GM12878 (cell line): ENCODE measurements at regions not wholly inside any gene's neighbourhood (a gene's known extent, or its start where the extent isn't known, plus 50 kb on each side); places are given as distances from the start of the nearest gene placed in this dataset.

Experiments used
- ATAC-seq: fragments of 200-7000 bp; cut with Tn5 transposase; 3 replicates; pipeline ENCODE4 v1.9.1; 2020; ENCODE audit warnings: mild to moderate bottlenecking, moderate library complexity
- BruUV-seq: library from RNA; stranded (reverse); fragments of 400-500 nt; replicated peaks from 2 replicates; lab custom pipeline; 2021; lab: Mats Ljungman, UMichigan
- CTCF ChIA-PET: fragments of 300-600 bp; sonication (Branson Sonifier 250); formaldehyde crosslinking; extraction: SDS; loops from one replicate; lab custom pipeline; 2021; ENCODE audit warnings: inconsistent platforms; lab: Yijun Ruan, JAX
- POLR2A ChIA-PET: fragments of 350-600 bp; formaldehyde crosslinking; extraction: SDS; loops from one replicate; lab custom pipeline; 2021; ENCODE audit warnings: inconsistent platforms; lab: Charles Lee
- RAD21 ChIA-PET: fragments of 300-600 bp; sonication (Branson Sonifier 250); formaldehyde crosslinking; loops from one replicate; lab custom pipeline; 2023; ENCODE audit warnings: antibody characterized with exemption; ENCODE audit not compliant: unreplicated experiment; lab: Charles Lee
- SMC1A ChIA-PET: fragments of 300-600 bp; sonication (Branson Sonifier 250); formaldehyde crosslinking; loops from one replicate; lab custom pipeline; 2023; ENCODE audit not compliant: unreplicated experiment, uncharacterized antibody; lab: Charles Lee
- DNase-seq: peaks from one replicate; pipeline ENCODE4 v3.0.0-alpha.2; 2011; ENCODE audit warnings: low read depth, low spot score
- FAIRE-seq: peaks from 3 replicates; lab custom pipeline; 2011; peaks lifted over from hg19 to GRCh38; lab: Jason Lieb, UNC
- H2AFZ ChIP-seq: 2 replicates; pipeline ENCODE4 v1.6.0; 2011; ENCODE audit warnings: low read depth, low read length, control low read depth; ENCODE audit not compliant: control insufficient read depth
- H3K27ac ChIP-seq: 2 replicates; pipeline ENCODE4 v1.5.1; 2011; ENCODE audit warnings: control low read depth; ENCODE audit not compliant: control insufficient read depth, insufficient read depth
- H3K27me3 ChIP-seq, 2 experiments: replicated peaks in 1 of 2; 2 replicates each; pipeline versions ENCODE4 v1.6.0 to v1.6.1; 2011; ENCODE audit warnings: low read length in 1 of 2; ENCODE audit not compliant: control insufficient read depth in 2 of 2, insufficient read depth in 2 of 2
- H3K36me3 ChIP-seq, 2 experiments: 2 replicates each; pipeline ENCODE4 v1.5.1; 2011; ENCODE audit warnings: low read length in 1 of 2; ENCODE audit not compliant: control insufficient read depth in 2 of 2, insufficient read depth in 2 of 2
- H3K4me1 ChIP-seq: 2 replicates; pipeline ENCODE4 v1.6.1; 2011; ENCODE audit warnings: mild to moderate bottlenecking, low read length, moderate library complexity, mixed read lengths; ENCODE audit not compliant: control insufficient read depth, insufficient read depth
- H3K4me2 ChIP-seq: 2 replicates; pipeline ENCODE4 v1.6.0; 2011; ENCODE audit warnings: control low read depth; ENCODE audit not compliant: control insufficient read depth, insufficient read depth
- H3K4me3 ChIP-seq: fragments of 200-600 bp; sonication (generic); 2 replicates; pipeline ENCODE4 v1.5.1; 2016
- H3K79me2 ChIP-seq: 2 replicates; pipeline ENCODE4 v1.6.0; 2011; ENCODE audit warnings: low read length; ENCODE audit not compliant: control insufficient read depth, insufficient read depth
- H3K9ac ChIP-seq: 2 replicates; pipeline ENCODE4 v1.8.0; 2011; ENCODE audit warnings: low read length, control low read depth, mixed read lengths; ENCODE audit not compliant: control insufficient read depth, insufficient read depth
- H3K9me3 ChIP-seq: replicated peaks from 3 replicates; pipeline ENCODE4 v1.5.1; 2011; ENCODE audit warnings: mild to moderate bottlenecking, low read length; ENCODE audit not compliant: control insufficient read depth, insufficient read depth
- H4K20me1 ChIP-seq: 2 replicates; pipeline ENCODE4 v1.6.0; 2011; ENCODE audit not compliant: control insufficient read depth, insufficient read depth
- CTCF ChIP-seq, 3 experiments: IDR thresholded peaks in 2 of 3; conservative IDR thresholded peaks in 1 of 3; 2 replicates each; pipeline ENCODE4 v1.5.1; 2011; ENCODE audit warnings: low read depth in 3 of 3, low read length in 3 of 3, mild to moderate bottlenecking in 3 of 3, control low read depth in 2 of 3, moderate library complexity in 2 of 3, inconsistent platforms in 1 of 3, mixed read lengths in 1 of 3; ENCODE audit not compliant: control insufficient read depth in 2 of 3, insufficient read depth in 1 of 3; ENCODE audit errors: extremely low read depth in 1 of 3
- GATAD2B ChIP-seq: fragments of 450-650 bp; conservative IDR thresholded peaks from 2 replicates; pipeline ENCODE4 v1.6.1; 2017; ENCODE audit warnings: low read depth, mild to moderate bottlenecking, moderate library complexity
- IRF4 ChIP-seq: IDR thresholded peaks from 2 replicates; pipeline ENCODE4 v1.6.1; 2011; ENCODE audit warnings: low read depth, low read length
- KDM1A ChIP-seq: fragments of 200-600 bp; sonication (generic); IDR thresholded peaks from 2 replicates; pipeline ENCODE4 v1.6.1; 2016; ENCODE audit warnings: borderline replicate concordance
- KLF5 ChIP-seq: fragments of 450-650 bp; IDR thresholded peaks from 2 replicates; pipeline ENCODE4 v1.6.1; 2014; ENCODE audit warnings: mild to moderate bottlenecking; ENCODE audit not compliant: partially characterized antibody
- POLR2A ChIP-seq: IDR thresholded peaks from 2 replicates; pipeline ENCODE4 v1.6.1; 2011; ENCODE audit warnings: low read depth, mild to moderate bottlenecking, low read length
- RB1 ChIP-seq: fragments of 450-650 bp; formaldehyde crosslinking; IDR thresholded peaks from 2 replicates; pipeline ENCODE4 v1.6.1; 2017; ENCODE audit warnings: mild to moderate bottlenecking, borderline replicate concordance
- ZNF207 ChIP-seq: fragments of 450-650 bp; IDR thresholded peaks from 2 replicates; pipeline ENCODE4 v1.6.1; 2014; ENCODE audit warnings: antibody characterized with exemption, mild to moderate bottlenecking, borderline replicate concordance
- ZNF687 ChIP-seq: fragments of 450-650 bp; IDR thresholded peaks from 2 replicates; pipeline ENCODE4 v1.6.1; 2017; ENCODE audit warnings: mild to moderate bottlenecking, moderate library complexity
- ZSCAN29 ChIP-seq: fragments of 450-650 bp; IDR thresholded peaks from 2 replicates; pipeline ENCODE4 v1.6.1; 2017; ENCODE audit warnings: mild to moderate bottlenecking, moderate library complexity
- WGBS: methylation state at CpG from one replicate; pipeline ENCODE4 v1.1.6; 2016; ENCODE audit warnings: low lambda C conversion rate; ENCODE audit not compliant: insufficient replicate concordance, insufficient coverage; ENCODE audit errors: missing lambda C conversion rate; 5-methylcytosine and 5-hydroxymethylcytosine counted together
- in situ Hi-C: fragments of 300-500 bp; cut with MboI; formaldehyde crosslinking; loops from 9 replicates; pipeline ENCODE4 v1.14.3; 2018; ENCODE audit warnings: mixed read lengths
- intact Hi-C: fragments of 100-400 bp; cut with micrococcal nuclease; formaldehyde crosslinking; loops from one replicate; pipeline ENCODE4 v1.14.2; 2022; ENCODE audit not compliant: unreplicated experiment
- TF ChIP-seq, protein P1 (sequence below): IDR thresholded peaks from 2 replicates; pipeline ENCODE4 v1.6.1; 2012; ENCODE audit warnings: improper control_type of control experiment, low read depth, low read length; ENCODE audit not compliant: insufficient replicate concordance

- TF ChIP-seq, protein P1, sequence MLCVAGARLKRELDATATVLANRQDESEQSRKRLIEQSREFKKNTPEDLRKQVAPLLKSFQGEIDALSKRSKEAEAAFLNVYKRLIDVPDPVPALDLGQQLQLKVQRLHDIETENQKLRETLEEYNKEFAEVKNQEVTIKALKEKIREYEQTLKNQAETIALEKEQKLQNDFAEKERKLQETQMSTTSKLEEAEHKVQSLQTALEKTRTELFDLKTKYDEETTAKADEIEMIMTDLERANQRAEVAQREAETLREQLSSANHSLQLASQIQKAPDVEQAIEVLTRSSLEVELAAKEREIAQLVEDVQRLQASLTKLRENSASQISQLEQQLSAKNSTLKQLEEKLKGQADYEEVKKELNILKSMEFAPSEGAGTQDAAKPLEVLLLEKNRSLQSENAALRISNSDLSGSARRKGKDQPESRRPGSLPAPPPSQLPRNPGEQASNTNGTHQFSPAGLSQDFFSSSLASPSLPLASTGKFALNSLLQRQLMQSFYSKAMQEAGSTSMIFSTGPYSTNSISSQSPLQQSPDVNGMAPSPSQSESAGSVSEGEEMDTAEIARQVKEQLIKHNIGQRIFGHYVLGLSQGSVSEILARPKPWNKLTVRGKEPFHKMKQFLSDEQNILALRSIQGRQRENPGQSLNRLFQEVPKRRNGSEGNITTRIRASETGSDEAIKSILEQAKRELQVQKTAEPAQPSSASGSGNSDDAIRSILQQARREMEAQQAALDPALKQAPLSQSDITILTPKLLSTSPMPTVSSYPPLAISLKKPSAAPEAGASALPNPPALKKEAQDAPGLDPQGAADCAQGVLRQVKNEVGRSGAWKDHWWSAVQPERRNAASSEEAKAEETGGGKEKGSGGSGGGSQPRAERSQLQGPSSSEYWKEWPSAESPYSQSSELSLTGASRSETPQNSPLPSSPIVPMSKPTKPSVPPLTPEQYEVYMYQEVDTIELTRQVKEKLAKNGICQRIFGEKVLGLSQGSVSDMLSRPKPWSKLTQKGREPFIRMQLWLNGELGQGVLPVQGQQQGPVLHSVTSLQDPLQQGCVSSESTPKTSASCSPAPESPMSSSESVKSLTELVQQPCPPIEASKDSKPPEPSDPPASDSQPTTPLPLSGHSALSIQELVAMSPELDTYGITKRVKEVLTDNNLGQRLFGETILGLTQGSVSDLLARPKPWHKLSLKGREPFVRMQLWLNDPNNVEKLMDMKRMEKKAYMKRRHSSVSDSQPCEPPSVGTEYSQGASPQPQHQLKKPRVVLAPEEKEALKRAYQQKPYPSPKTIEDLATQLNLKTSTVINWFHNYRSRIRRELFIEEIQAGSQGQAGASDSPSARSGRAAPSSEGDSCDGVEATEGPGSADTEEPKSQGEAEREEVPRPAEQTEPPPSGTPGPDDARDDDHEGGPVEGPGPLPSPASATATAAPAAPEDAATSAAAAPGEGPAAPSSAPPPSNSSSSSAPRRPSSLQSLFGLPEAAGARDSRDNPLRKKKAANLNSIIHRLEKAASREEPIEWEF, result no peak
- TF ChIP-seq ZSCAN29 (no peak), POLR2A (no peak)
Measured at GRCh38 chr2:21393173-21393572, 269.4 kb downstream of the TDRD15 start (continued).

DNA sequence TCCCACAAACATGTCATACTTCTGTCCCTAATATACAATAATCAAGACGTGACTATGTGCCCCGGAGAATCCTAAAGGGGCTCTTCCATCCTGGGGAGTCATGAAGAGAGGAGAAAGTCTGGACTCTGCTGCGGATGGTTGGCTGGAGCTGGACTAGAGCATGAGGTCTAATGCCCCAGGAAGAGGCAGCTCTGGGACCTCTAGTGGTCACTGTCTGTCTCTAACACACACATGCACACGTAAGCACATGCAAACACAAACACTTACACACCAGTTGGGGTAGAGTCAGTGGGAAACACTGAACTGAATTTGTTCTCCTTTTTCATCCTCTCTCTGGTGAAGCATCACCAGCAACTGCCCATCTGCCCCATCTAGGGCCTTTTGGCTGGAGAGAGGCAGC lies 271.6 kb downstream of the TDRD15 start:
- no peak overlapping the region for H3K4me3 ChIP-seq
- H3K27ac ChIP-seq, result no peak overlapping the region
- RAD21 ChIA-PET, result interaction anchor here (0.9 kb wide), 1 partner anchor 81 kb away, joined by 3 read pairs; no protein-coding TSS in a partner anchor
- H3K9ac ChIP-seq, result no peak overlapping the region
- intact Hi-C loops (no loop called here), in situ Hi-C loops (no loop called here)
- SMC1A ChIA-PET, result interaction anchor here (0.7 kb wide), 1 partner anchor 354 kb away, joined by 3 read pairs; no protein-coding TSS in a partner anchor
- POLR2A ChIA-PET, result no interaction called here
- no peak overlapping the region for H2AFZ ChIP-seq
- 43% methylated on average over 4 of the region's 4 CpGs for WGBS
- H3K27me3 ChIP-seq, result no peaks in the 10 kb centered on the region; a peak in 1 of 4 replicates
- H3K4me2 ChIP-seq, result no peak overlapping the region
- H3K4me1 ChIP-seq, result no peaks in the 10 kb centered on the region
- no peaks in the 10 kb centered on the region for H4K20me1 ChIP-seq
- H3K9me3 ChIP-seq, result no peaks in the 10 kb centered on the region
- ATAC-seq, result peak; percentile 78
- no peaks in the 10 kb centered on the region for H3K79me2 ChIP-seq
- BruUV-seq, result no TSS peak
- TF ChIP-seq IRF4, result no peak
- TF ChIP-seq KDM1A, result no peak
- no peak for TF ChIP-seq RB1
- peak; percentile 25 to 42 (median 34); a peak in 3 of 6 replicates for TF ChIP-seq CTCF (IDR thresholded peaks at IDR 0.05 in 2 of 3, conservative IDR thresholded peaks at IDR 0.05 in 1 of 3; ENCODE audit: control insufficient read depth in 2 of 3, extremely low read depth in 1 of 3, insufficient read depth in 1 of 3, low read depth in 3 of 3, low read length in 3 of 3)
- TF ChIP-seq KLF5, result no peak
- no peak for TF ChIP-seq GATAD2B
- TF ChIP-seq ZNF207, result no peak
- no peak for TF ChIP-seq ZNF687
- no peak for DNase-seq
- CTCF ChIA-PET, result interaction anchor here (0.8 to 2.0 kb wide), 4 partner anchors 9 to 27 kb away, joined by 4 read pairs; no protein-coding TSS in a partner anchor
- H3K36me3 ChIP-seq, result no peaks in the 10 kb centered on the region
- no peak for FAIRE-seq
